DOHH2 (cell line): ENCODE measurements at regions not wholly inside any gene's neighbourhood (a gene's known extent, or its start where the extent isn't known, plus 50 kb on each side); places are given as distances from the start of the nearest gene placed in this dataset.

ENCODE experiments used
- H3F3A ChIP-seq: fragments of 200-600 bp; sonication (generic), shearing (Covaris generic); 2 replicates; pipeline ENCODE4 v1.6.0; 2016; ENCODE audit warnings: antibody characterized with exemption, mild to moderate bottlenecking; ENCODE audit not compliant: control insufficient read depth, insufficient read depth
- H3K27ac ChIP-seq: fragments of 200-600 bp; sonication (generic); 2 replicates; pipeline ENCODE4 v1.5.1; 2014; ENCODE audit warnings: low read depth, mild to moderate bottlenecking, low read length, moderate library complexity
- H3K27me3 ChIP-seq: fragments of 200-600 bp; sonication (generic); 2 replicates; pipeline ENCODE4 v1.6.1; 2014; ENCODE audit warnings: mild to moderate bottlenecking, low read length, mixed read lengths; ENCODE audit not compliant: control insufficient read depth
- H3K36me3 ChIP-seq: fragments of 200-600 bp; sonication (generic); 2 replicates; pipeline ENCODE4 v1.6.1; 2014; ENCODE audit warnings: mild to moderate bottlenecking, low read length, moderate library complexity, mixed read lengths; ENCODE audit not compliant: control insufficient read depth
- H3K4me1 ChIP-seq: fragments of 200-600 bp; sonication (generic); 2 replicates; pipeline ENCODE4 v1.6.1; 2014; ENCODE audit warnings: mild to moderate bottlenecking, low read length, mixed read lengths; ENCODE audit not compliant: control insufficient read depth
- H3K4me2 ChIP-seq: fragments of 200-600 bp; sonication (generic); 2 replicates; pipeline ENCODE4 v1.6.0; 2014; ENCODE audit warnings: mild to moderate bottlenecking, low read length, moderate library complexity
- H3K4me3 ChIP-seq: fragments of 200-600 bp; sonication (generic); 2 replicates; pipeline ENCODE4 v1.5.1; 2014; ENCODE audit warnings: mild to moderate bottlenecking, low read length, mixed read lengths
- H3K79me2 ChIP-seq: fragments of 200-600 bp; sonication (generic); 2 replicates; pipeline ENCODE4 v1.6.1; 2014; ENCODE audit warnings: mild to moderate bottlenecking, low read length, mixed read lengths; ENCODE audit not compliant: control insufficient read depth
- H3K9me2 ChIP-seq: fragments of 200-600 bp; sonication (generic); replicated peaks from 2 replicates; pipeline ENCODE4 v1.6.1; 2014; ENCODE audit warnings: mild to moderate bottlenecking, low read length, mixed read lengths; ENCODE audit not compliant: control insufficient read depth
- H3K9me3 ChIP-seq: fragments of 200-600 bp; sonication (generic); 2 replicates; pipeline ENCODE4 v1.6.1; 2014; ENCODE audit warnings: antibody characterized with exemption, low read length, mixed read lengths; ENCODE audit not compliant: control insufficient read depth, insufficient read depth
- H4K20me1 ChIP-seq: fragments of 200-600 bp; sonication (generic); 2 replicates; pipeline ENCODE4 v1.6.0; 2014; ENCODE audit warnings: low read depth, mild to moderate bottlenecking, antibody characterized with exemption, low read length, moderate library complexity; ENCODE audit not compliant: control insufficient read depth, insufficient read depth
- EZH2phosphoT487 ChIP-seq: fragments of 200-600 bp; sonication (generic); IDR thresholded peaks from 2 replicates; pipeline ENCODE4 v1.6.1; 2017; ENCODE audit warnings: borderline replicate concordance, mild to moderate bottlenecking, antibody characterized with exemption, low read length, moderate library complexity, mixed read lengths
- TF ChIP-seq, protein P1 (sequence below): fragments of 200-600 bp; sonication (generic); IDR thresholded peaks from one replicate; pipeline ENCODE4 v1.5.1; 2014; ENCODE audit warnings: antibody characterized with exemption, mild to moderate bottlenecking, low read depth, low read length; ENCODE audit not compliant: poor library complexity, severe bottlenecking

DNA sequence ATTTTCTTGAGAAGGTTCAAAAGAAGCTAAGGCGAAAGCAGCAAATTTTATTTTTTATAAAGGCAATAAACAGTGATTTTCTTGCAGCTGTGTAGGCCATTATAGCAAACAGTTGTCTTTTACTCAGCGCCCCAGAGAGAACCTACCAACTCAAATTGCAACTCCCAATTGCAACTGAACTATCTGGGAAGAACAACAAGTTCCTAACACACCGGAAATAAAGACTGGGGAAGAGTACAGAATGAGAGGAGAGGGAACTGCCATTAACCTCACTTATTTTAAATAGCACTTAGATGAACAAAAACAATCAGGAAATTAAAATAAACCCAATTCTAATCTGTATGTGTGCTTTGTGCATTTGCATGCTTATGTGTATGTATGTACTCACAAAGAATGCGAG, 171.1 kb downstream of the KCTD12 start:
- H4K20me1 ChIP-seq = no peaks in the 10 kb centered on the region
- H3F3A ChIP-seq = no peaks in the 10 kb centered on the region
- no peaks in the 10 kb centered on the region for H3K27me3 ChIP-seq
- H3K4me2 ChIP-seq = no peak overlapping the region
- no peaks in the 10 kb centered on the region for H3K9me2 ChIP-seq
- H3K36me3 ChIP-seq = no peaks in the 10 kb centered on the region
- H3K27ac ChIP-seq = no peak overlapping the region
- H3K4me3 ChIP-seq = no peak overlapping the region
- no peaks in the 10 kb centered on the region for H3K4me1 ChIP-seq
- H3K79me2 ChIP-seq = no peaks in the 10 kb centered on the region
- TF ChIP-seq EZH2phosphoT487 = no peak
- TF ChIP-seq, protein P1, sequence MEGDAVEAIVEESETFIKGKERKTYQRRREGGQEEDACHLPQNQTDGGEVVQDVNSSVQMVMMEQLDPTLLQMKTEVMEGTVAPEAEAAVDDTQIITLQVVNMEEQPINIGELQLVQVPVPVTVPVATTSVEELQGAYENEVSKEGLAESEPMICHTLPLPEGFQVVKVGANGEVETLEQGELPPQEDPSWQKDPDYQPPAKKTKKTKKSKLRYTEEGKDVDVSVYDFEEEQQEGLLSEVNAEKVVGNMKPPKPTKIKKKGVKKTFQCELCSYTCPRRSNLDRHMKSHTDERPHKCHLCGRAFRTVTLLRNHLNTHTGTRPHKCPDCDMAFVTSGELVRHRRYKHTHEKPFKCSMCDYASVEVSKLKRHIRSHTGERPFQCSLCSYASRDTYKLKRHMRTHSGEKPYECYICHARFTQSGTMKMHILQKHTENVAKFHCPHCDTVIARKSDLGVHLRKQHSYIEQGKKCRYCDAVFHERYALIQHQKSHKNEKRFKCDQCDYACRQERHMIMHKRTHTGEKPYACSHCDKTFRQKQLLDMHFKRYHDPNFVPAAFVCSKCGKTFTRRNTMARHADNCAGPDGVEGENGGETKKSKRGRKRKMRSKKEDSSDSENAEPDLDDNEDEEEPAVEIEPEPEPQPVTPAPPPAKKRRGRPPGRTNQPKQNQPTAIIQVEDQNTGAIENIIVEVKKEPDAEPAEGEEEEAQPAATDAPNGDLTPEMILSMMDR = no peak
- H3K9me3 ChIP-seq = no peaks in the 10 kb centered on the region

GRCh38 chr13:76713280-76713679, 172.9 kb downstream of the KCTD12 start:
- no peaks in the 10 kb centered on the region for H3K79me2 ChIP-seq
- no peaks in the 10 kb centered on the region for H3K27me3 ChIP-seq
- no peaks in the 10 kb centered on the region for H3F3A ChIP-seq
- H3K4me2 ChIP-seq = no peak overlapping the region
- no peaks in the 10 kb centered on the region for H3K36me3 ChIP-seq
- H3K27ac ChIP-seq = no peak overlapping the region
- H3K9me2 ChIP-seq = no peaks in the 10 kb centered on the region
- H3K9me3 ChIP-seq = no peaks in the 10 kb centered on the region
- TF ChIP-seq, protein P1 = no peak
- TF ChIP-seq EZH2phosphoT487 = no peak
- H4K20me1 ChIP-seq = no peaks in the 10 kb centered on the region
- H3K4me1 ChIP-seq = no peaks in the 10 kb centered on the region
- H3K4me3 ChIP-seq = no peak overlapping the region

DNA sequence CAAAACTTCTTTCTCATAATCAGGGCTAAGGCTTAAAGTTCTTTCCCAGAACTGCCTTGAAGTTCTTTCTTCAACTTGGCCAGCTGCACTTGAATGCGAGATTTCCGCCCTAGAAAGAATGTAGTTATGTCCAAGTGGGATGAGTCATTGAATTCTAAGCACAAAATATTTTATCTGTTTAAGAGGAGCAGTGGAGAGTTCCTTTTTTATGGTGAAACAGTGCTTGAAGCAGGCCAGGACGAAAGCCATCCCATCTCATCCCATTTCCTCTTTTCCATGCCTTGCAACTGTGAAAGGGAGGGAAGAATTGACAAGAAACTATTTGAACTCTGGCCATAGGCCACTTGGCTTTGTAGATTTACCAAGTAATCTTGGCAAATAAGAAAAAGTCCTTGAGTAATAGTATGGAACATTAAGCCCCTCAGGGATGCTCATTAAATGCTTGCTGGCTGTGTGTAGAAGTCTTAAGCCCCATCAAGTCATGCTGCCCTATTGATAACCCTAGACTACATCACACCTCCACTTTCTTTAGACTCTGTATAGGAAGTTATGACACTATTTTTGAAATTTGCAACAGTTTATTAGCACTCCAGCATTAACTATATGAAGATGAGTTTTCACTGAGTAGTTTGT, 174.5 kb downstream of the KCTD12 start:
- TF ChIP-seq, protein P1 = no peak
- TF ChIP-seq EZH2phosphoT487 = no peak
- H3K27me3 ChIP-seq = no peaks in the 10 kb centered on the region
- H3K79me2 ChIP-seq = no peaks in the 10 kb centered on the region
- no peaks in the 10 kb centered on the region for H3K4me1 ChIP-seq
- H3K36me3 ChIP-seq = no peaks in the 10 kb centered on the region
- no peak overlapping the region for H3K4me2 ChIP-seq
- H3F3A ChIP-seq = no peaks in the 10 kb centered on the region
- no peak overlapping the region for H3K27ac ChIP-seq
- no peak overlapping the region for H3K4me3 ChIP-seq
- no peaks in the 10 kb centered on the region for H3K9me3 ChIP-seq
- no peaks in the 10 kb centered on the region for H4K20me1 ChIP-seq
- no peaks in the 10 kb centered on the region for H3K9me2 ChIP-seq
